NCI-H446 (cell line): ENCODE measurements at regions not wholly inside any gene's neighbourhood (a gene's known extent, or its start where the extent isn't known, plus 50 kb on each side); places are given as distances from the start of the nearest gene placed in this dataset.
"Not testable (repeated sequence)": the region's sequence is repeated elsewhere in the genome, so short reads cannot be mapped to it uniquely, and the experiment has no call there.

Experiments
- DNase-seq, 2 experiments: peaks; one replicate each; lab custom pipeline; 2025; lab: John Stamatoyannopoulos, UW

DNA sequence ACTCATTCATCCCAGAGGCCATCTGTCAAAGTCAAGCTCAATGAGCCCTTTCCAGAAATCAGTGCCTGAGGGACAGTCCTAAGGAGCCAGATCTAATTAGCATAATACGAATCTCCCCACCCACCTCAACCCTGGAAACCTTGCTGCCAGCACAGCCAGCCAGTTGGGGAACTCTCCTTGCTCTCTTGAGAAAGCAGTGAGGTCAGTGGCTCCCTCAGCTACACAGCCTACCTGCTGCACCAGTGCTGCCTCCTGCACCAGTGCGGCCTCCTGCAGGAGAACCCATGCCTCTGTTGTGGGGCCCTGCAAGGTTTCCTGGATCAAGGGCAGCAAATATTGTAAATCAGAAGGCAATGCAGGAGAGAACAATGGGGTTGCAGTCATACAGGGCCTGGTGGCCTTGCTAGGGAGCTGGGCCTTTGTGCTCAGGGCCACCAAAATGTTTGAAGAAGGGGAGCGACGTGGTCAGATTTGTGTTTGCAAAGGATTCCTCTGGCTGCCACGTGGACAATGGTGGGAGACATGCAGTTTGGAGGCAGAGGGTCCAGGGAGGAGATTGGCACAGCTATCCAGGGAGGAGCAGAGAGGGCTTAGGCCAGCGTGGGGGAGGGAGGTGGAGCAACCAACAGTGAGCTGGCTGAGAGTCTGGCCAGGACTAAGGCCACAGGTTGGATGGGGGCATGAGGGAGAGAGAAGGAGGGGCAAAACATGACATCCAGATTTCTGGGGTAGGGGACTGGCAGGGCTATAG, 124.3 kb upstream of the MAMLD1 start:
- no peak for DNase-seq

DNA sequence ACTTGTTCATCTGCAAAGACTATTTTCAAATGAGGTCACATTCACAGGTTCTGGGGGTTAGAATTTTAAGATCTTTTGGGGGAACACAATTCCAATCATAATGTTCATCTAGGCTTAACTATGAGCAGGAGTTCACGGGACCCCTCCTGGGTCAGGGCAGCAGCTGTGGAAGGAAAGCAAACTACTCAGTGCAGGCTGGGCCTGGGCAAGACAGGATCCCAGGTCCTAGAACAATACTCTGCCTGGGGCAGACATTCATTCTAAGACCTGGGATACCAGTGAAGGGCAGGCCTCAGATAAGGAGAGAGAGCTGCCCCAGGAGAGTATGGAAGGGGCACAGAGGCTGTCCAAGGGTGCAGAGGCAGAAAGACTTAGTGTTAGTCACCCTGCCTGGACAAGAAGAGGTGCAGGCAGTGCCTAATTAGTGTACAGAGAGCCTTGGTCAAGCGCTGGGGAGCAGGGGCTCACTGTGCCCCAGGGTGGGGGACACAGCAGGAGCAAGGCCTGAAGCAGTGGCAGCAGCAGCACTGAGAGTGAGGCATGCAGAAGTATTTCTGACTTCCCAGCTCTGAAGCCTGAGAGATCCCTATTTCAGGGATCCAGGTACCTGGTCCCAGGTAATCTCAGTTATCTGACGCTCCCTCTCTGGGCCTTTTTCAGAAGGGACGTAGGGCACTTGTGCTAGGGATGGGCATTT, 123.0 kb upstream of the MAMLD1 start:
- DNase-seq: no peak

DNA sequence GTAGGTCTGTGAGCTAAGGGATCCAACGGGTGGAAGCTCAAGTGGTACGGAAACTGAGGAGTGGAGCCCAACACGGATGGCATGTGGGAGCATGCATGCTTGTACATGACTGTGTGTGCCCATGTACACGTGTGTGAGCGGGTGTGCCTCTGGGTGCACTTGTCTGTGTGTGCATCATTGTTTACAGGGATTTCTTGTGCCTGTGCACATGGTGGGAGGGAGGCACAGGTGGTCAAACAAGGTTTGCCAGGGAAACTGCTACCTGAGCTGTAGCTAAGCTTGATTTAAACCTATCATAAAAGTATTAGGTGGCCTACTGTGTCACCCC, 122.5 kb upstream of the MAMLD1 start:
- DNase-seq: no peak

DNA sequence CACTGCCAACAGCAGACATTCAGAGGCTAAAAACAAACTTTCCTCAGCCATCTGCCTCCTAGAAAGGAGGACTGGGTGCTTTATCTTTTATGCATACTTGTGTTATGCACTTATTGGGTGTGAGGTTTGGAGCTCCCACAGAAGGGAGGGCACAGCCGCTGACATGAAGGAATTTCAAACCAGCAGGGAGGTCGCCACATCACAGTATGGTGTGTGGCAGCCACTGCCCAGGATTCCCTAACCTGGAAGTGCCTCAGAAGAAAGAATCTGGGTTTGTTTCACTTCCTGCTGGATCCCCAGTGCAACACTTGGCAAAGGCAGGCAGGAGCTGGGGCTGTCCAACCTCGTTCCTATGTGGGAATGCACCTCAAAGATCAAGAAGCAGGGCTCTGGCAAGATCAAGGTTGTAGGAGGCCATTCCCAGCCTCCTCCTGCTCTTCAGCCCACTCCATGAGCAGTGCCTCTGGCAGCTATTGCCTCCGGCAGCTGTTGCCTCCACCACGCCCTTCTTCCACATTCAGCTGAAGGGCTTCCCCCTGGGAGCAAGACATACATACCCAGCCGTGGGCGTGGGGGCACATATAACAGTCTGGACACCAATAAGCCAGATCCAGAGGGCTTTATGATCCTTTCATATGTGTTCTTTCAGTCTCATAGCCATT, 109.0 kb upstream of the MAMLD1 start:
- DNase-seq: no peak

DNA sequence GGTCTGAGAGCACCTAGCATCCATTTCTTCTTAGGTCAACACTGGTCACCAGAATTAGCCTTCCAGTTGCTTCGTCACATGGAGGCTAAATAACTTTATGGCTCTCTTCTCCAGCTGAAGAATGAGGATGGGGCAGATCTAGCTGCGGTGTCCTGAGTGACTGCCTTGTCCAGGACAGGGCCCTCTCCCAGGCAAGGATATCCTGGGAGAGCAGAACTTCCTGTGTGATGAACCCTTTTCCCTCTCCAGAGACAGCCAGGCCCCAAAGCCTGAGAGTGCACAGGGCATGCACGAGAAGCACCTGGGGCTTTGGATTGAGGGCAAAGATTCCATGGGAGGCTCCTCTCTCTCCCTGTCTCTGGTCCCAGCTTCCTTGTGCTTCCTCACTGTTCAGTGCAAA, 108.2 kb upstream of the MAMLD1 start:
- no peak for DNase-seq

DNA sequence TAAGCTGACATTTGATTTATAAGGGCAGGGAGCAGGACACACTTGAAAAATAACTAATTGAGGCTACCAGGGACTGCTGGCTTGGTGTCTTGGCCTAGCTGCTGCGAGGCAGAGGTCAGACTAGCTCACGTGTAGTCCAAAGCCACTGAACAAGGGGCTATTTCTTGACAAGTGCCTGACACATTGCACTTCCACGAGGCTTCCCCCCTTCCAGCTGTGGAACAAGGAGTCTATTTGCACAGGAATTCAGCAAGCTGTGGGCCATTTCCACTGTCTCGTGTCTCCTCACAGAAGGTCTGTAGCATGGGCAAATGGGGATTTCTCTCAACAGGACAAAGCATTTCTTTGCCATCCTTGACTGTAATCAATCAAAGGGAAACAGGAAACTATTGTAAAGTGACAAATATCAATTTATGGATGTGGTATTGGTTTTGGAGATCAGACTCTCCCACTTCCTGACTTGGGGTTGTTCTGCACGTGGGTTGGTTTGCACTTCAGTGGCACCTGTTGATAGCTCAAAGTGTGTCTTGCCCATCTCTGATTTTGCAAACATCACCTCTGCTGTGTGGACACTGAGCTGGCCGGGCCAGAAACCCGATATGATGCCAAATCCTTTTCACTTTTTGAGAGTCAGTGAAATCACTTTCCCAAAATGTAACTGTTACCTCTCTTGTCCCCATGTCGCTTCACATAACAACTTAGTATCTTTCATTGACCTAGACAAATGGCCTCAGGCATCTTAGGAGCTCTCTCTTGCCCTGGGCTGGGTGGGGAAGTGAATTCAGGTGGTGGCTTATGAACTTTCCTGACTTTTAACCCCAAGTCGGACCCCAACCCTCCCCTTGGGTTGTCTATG, 107.4 kb upstream of the MAMLD1 start:
- no peak for DNase-seq

DNA sequence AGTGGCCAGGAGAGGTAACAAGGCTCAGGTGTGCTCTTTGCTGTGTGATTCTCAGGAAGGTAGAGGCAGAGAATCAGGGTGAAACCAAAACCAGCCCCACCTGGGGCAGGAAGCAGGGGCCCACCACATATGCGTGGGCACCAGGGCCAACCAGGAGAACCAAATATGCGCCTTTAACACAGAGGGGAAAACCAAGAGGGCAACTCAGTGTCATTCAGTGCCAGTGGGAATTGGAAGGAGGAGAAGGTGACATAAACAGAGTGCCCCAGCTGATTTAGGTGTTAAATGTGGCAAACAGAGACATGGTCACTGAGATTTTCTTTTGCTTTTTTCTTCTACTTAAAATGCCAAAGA, 106.8 kb upstream of the MAMLD1 start:
- no peak for DNase-seq

DNA sequence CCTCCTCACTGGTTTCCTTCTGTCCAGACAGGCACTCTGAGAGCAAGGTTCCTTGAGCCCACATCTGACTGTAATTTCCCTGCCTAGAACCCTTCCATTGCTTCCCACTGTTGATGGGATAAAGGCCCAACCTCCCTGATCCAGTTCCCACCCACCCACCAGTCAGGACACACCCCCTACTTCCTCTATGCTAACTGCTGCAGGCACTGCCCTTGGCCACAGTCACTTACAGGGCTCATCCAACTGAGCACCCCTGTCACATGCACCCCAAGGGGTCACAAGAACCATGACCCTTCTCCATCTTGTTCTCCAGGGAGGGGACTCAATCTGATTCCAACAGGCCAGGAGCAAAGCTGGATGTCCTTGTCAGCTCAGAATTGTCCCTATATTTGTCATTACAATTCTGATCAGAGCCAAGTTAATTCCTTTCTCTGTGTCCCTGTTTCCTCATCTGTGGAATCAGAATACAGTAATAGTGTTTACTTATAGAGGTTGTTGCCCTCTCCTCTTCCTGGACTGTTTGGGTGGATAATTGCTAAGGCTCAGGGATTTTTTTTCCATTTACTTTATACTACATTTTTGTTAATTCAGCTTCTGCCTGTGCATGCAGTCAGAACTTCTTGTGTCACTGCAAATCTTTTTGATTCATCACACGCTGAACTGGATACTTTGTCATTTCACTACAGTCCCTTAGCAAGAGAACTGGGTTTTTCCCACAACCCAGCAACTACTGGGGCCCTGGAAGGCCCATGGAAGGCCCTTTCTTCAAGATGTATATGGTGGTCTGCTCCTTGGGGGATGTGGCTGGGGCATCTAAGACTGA, 105.6 kb upstream of the MAMLD1 start:
- DNase-seq: no peak

DNA sequence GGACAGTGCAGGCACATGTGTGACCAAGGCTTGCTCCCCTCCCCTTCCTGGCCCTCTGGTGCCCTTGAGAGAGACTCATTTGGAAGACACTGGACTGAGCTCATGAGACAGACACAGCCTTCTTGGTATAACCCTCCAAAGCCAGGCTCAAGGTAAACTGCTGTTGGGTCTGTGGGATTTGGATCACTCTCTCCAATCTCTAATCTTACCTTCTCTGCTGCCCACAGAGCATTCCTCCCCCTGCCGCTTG, 105.0 kb upstream of the MAMLD1 start:
- no peak for DNase-seq

DNA sequence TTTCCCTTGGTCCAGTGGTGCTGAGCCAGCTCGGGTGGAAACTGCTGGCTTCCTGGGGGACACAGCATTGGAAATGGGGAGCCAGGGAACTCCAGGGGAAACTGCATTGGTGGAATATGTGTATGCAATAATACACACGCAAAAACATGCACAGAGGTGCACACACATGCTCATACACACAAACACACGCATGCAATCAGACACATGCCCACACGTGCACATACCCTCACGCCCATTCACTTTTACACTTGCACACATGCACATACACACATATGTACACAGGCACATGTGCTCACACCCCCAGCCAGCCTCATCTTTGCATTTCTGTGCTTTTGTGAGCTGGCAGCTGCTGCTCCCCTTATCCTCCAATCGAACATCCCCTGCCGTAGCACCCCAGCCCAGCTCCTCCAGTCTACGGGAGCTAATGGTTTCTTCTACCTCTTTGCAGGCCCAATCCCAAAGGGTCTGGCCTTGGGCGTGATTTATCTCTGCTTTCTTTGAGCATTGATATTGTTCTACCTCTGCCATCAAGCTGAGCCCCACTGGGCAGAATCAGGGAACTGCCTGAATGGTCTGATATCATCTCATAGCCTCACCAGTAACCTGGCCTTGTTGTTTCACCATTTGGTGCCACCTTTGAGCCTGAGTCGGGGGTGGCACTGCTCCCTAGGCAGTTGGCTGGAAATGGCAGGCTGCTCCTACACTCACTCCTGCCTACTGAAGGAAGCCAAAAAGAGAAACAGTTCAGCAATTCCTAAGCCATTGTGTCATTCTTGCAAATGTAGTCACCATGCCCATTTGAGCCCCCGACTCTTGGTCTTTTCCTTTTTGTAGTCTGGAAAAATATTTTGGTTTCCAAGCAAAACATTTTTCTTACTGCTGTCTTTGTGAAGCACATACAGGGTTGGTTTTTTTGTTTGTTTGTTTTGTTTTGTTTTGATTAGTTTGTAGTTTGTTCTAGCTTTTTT, 104.4 kb upstream of the MAMLD1 start:
- no peak for DNase-seq

DNA sequence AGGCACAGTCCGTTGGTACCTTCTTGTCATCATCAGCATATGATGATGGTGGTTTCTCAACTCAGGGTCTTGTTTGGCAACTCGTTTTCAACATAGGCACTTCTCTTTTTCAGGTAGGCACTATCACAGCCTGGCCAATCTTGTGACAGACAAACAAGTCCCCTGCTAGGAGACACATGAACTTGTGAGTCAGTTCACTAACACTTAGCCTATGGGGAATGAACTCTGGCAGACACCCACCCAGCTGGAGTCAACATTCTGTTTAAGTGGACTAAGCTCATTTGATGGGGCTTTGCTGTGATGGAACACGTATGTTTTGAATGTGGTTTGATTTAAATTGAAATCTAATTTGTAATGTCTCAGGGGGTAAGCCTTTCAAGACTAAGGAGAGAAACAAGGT, 100.7 kb upstream of the MAMLD1 start:
- DNase-seq: no peak

DNA sequence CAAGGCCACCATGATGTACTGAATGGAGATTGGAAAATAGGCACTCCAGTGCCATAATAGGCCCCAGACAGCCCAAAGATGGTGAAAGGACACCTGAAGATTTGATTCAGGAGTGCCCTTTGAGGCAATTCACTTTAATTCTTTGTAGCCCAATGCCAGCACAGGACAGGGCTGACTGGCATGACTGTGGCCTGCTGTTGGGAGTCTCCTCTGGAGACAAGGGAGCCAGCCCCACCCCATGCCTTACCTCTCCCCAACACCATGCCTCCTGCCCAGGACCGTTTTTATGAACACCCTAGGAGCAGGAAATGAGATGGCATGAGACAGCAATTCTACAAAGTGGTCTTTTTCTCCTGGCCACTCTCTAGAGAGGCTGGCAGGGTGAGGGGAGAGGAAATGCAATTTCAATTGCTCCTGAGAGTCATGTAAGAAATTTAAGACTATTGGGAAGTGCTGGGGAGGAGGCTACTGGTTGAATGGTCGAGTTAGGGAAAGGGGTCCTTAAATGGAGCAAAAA, 94.2 kb upstream of the MAMLD1 start:
- DNase-seq: no peak

DNA sequence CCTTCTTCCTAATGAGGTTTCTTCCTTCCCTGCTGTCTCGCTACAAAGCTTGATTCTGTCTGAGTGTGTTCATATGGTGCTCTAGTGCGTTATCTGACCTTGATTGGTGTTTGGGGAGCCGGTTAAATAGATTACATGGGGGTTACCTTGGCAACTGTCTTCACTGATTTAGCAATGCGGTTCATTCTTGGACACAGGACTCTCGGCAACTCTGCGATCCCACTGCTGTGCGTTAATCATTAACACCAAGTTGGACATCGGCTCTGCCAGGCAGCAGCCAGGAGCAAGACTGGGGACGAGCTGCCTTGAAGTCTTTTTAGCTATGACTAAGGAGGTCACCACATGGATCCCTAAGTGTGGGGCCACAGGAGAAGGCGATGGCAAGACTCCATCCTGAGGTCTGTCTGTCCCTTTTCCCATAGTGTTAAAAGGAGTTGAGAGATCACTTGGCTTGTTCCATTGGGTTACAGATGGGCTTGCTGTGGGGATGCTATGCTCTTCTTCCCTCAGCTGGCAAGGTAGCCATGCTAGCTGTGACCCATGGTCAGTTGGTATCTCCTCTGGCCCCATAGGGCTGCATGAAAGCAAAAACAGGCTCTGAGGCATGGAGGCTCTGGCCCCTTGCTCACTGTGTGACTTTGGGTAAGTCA, 93.4 kb upstream of the MAMLD1 start:
- no peak for DNase-seq

DNA sequence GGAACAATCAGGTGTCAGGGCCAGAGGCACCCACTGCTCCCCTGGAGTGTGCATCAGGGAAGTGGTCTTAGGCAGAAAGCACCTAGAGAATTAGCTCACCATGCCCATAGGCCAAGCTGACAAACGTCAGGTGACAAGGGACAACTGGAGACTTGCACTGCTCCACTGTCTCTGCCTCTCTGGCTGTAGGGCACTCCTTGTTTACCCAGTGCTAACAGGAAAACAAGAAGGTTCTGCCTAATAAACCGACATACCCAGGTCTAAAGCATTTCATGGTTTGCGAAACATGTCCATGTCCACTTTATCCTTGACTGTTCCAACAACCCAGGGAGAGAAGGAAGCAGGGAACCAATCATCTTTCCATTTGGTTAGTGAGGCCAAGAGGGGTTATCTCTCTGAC, 92.5 kb upstream of the MAMLD1 start:
- no peak for DNase-seq

DNA sequence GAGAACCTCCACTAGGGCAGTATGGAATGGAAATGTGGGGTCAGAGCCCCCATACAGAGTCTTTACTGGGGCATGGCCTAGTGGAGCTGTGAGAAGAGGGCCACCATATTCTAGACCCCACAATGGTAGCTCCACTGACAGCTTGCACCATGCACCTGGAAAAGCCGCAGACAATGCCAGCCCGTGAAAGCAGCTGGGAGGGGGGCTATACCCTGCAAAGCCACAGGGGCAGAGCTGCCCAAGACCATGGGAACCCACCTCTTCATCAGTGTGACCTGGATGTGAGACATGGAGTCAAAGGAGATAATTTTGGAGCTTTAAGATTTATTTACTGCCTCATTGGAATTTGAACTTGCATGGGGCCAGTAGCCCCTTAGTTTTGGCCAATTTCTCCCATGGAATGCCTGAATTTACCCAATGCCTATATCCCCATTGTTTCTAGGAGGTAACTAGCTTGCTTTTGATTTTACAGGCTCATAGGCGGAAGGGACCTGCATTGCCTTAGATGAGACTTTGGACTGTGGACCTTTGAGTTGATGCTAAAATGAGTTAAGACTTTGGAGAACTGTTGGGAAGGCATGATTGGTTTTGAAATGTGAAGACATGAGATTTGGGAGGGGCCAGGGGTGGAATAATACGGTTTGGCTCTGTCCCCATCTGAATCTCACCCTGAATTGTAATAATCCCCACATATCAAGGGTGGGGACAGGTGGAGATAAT, 89.4 kb upstream of the MAMLD1 start:
- DNase-seq: not testable (repeated sequence)

DNA sequence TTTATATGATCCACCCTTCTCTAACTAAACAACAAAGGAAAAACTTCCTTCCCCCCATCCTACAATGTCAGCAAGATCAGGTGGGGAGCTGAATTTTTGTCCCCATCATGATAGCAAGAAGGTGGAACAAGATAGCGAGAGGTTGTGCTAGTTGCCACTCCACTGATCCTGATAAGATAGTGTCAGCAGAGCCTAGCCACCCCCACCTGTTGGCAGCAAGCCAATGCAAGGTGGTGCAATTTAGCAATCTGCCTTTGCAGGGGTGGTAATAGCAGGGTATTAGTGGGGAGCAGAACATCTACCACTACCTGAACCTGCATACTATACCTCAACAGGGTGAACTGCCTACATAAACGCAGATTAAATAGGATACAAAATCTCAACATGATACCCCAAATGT, 80.2 kb upstream of the MAMLD1 start:
- no peak for DNase-seq

DNA sequence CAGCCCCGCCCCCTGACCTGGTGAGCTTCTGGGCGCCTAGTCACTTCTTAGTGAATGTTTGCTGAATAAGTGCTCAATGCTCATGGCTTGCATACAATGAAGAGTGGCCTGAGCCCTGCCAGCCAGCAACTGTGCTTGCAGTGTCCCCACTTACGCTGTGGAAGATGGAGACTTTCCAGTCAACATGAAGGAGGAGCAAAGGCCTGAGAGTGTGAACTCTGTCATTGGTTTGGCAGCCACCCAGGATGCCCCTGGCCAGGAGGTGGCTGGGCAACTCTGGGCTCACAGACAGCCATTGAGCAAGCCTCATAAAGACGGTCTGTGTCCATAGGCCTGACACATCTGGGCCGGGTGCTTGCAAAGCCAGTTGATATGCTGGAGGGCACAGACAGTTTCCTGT, 72.1 kb upstream of the MAMLD1 start:
- DNase-seq: no peak

DNA sequence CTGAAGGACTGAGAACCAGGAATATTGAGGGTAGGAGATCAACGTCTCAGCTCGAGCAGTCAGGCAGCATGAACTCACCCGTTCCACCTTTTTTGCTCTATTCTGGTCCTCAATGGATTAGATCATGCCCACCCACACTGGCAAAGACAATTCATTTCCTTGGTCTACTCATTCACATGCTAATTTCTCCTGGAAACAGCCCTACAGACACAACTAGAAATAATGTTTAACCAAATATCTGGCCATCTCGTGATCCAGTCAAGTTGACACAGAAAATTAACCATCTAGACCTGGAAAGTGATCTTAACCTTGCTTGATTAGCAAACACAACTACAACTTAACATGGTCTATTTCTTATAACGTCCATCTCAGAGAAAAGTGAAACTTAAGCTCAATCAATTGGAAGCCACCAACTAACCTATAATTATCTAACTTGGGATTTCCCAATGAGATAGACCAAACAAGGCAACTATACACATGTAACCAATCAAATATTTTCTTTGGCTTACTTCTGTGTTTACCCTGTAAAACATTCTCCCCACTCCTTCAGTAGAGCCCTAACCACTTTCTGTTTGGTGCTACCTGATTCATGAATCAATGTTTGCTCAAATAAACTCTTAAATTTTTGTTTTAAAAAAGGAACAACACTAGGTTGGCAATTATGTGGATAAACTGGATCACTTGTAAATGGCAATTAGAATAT, 69.7 kb upstream of the MAMLD1 start:
- no peak for DNase-seq
